Parathyroid adenoma (tissue), 2 donors: ENCODE measurements at regions not wholly inside any gene's neighbourhood (a gene's known extent, or its start where the extent isn't known, plus 50 kb on each side); places are given as distances from the start of the nearest gene placed in this dataset.
"Not testable (repeated sequence)": the region's sequence is repeated elsewhere in the genome, so short reads cannot be mapped to it uniquely, and the experiment has no call there.

Source experiments
- H2AFZ ChIP-seq: fragments of 300-600 bp; sonication (generic); one replicate; pipeline ENCODE4 v1.7.0; 2017; ENCODE audit warnings: antibody characterized with exemption, mild to moderate bottlenecking
- H3K27ac ChIP-seq: fragments of 300-600 bp; sonication (generic); one replicate; pipeline ENCODE4 v1.7.0; 2017
- H3K27me3 ChIP-seq: fragments of 300-600 bp; sonication (generic); one replicate; pipeline ENCODE4 v1.7.0; 2017; ENCODE audit warnings: low read length; ENCODE audit not compliant: control insufficient read depth, insufficient read depth
- H3K36me3 ChIP-seq: fragments of 300-600 bp; sonication (generic); one replicate; pipeline ENCODE4 v1.7.0; 2017; ENCODE audit warnings: low read length; ENCODE audit not compliant: control insufficient read depth, insufficient read depth
- H3K4me1 ChIP-seq: fragments of 300-600 bp; sonication (generic); one replicate; pipeline ENCODE4 v1.7.0; 2017; ENCODE audit warnings: control low read depth
- H3K4me2 ChIP-seq: fragments of 300-600 bp; sonication (generic); one replicate; pipeline ENCODE4 v1.7.0; 2017; ENCODE audit warnings: low read length
- H3K4me3 ChIP-seq: fragments of 300-600 bp; sonication (generic); one replicate; pipeline ENCODE4 v1.7.0; 2017; ENCODE audit warnings: low read depth, low read length
- H3K79me2 ChIP-seq: fragments of 300-600 bp; sonication (generic); one replicate; pipeline ENCODE4 v1.7.0; 2017; ENCODE audit warnings: control low read depth
- H3K9ac ChIP-seq: fragments of 300-600 bp; sonication (generic); one replicate; pipeline ENCODE4 v1.7.0; 2017; ENCODE audit warnings: mild to moderate bottlenecking
- H3K9me3 ChIP-seq: fragments of 300-600 bp; sonication (generic); one replicate; pipeline ENCODE4 v1.7.0; 2017; ENCODE audit warnings: low read length; ENCODE audit not compliant: control insufficient read depth
- TF ChIP-seq, protein P1 (sequence below): fragments of 300-600 bp; sonication (generic); IDR thresholded peaks from one replicate; pipeline ENCODE4 v1.7.0; 2017; ENCODE audit warnings: antibody characterized with exemption, mild to moderate bottlenecking
- donor health status: primary hyperparathyroidism.

DNA sequence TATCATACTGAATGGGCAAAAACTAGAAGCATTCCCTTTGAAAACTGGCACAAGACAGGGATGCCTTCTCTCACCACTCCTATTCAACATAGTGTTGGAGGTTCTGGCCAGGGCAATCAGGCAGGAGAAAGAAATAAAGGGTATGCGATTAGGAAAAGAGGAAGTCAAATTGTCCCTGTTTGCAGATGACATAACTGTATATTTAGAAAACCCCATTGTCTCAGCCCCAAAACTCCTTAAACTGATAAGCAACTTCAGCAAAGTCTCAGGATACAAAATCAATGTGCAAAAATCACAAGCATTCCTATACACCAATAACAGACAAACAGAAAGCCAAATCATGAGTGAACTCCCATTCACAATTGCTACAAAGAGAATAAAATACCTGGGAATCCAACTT is 52.5 kb upstream of the CCDC71L start:
- not testable (repeated sequence) for H3K4me1 ChIP-seq, H3K27me3 ChIP-seq, H3K9me3 ChIP-seq, H3K36me3 ChIP-seq, H3K27ac ChIP-seq, H3K79me2 ChIP-seq, H2AFZ ChIP-seq, H3K4me3 ChIP-seq, H3K4me2 ChIP-seq, H3K9ac ChIP-seq

DNA sequence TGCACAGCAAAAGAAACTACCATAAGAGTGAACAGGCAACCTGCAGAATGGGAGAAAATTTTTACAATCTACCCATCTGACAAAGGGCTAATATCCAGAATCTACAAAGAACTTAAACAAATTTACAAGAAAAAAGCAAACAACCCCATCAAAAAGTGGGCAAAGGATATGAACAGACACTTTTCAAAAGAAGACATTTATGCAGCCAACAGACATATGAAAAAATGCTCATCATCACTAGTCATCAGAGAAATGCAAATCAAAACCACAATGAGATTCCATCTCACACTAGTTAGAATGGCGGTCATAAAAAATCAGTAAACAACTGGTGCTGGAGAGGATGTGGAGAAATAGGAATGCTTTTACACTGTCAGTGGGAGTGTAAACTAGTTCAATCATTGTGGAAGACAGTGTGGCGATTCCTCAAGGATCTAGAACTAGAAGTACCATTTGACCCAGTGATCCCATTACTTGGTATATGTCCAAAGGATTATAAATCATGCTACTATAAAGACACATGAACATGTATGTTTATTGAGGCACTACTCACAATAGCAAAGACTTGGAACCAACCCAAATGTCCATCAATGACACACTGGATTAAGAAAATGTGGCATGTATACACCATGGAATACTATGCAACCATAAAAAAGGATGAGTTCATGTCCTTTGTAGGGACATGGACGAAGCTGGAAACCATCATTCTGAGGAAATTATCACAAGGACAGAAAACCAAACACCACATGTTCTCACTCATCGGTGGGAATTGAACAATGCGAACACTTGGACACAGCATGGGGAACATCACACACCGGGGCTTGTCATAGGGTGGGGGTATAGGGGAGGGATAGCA is 53.9 kb upstream of the CCDC71L start:
- H3K4me2 ChIP-seq, H3K9me3 ChIP-seq, H3K9ac ChIP-seq, H3K27me3 ChIP-seq, H3K36me3 ChIP-seq, H3K79me2 ChIP-seq, H2AFZ ChIP-seq, H3K27ac ChIP-seq, H3K4me3 ChIP-seq, H3K4me1 ChIP-seq: not testable (repeated sequence)

DNA sequence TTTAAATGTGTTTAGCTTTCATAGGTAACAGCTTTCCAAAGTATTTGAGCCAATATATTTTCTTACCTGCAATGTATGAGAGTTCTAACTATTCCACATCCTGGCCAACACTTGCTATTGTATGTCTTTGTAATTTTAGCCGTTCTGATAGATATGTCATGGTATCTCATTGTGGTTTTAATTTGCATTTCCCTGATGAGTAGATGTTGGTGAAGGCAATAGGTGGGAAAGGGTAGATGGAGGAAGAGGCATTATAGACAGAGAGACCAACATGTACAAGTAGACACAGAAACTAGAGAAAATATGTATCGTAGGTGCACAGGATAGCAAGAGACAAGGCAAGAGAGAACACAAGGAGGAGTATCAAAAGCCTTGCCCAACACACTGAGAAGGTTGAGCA is 54.8 kb upstream of the CCDC71L start:
- no peaks in the 10 kb centered on the region for H3K4me1 ChIP-seq
- H3K9ac ChIP-seq, result no peak overlapping the region
- no peaks in the 10 kb centered on the region for H3K36me3 ChIP-seq
- no peaks in the 10 kb centered on the region for H3K27me3 ChIP-seq
- no peaks in the 10 kb centered on the region for H3K9me3 ChIP-seq
- no peaks in the 10 kb centered on the region for H3K79me2 ChIP-seq
- TF ChIP-seq, protein P1, sequence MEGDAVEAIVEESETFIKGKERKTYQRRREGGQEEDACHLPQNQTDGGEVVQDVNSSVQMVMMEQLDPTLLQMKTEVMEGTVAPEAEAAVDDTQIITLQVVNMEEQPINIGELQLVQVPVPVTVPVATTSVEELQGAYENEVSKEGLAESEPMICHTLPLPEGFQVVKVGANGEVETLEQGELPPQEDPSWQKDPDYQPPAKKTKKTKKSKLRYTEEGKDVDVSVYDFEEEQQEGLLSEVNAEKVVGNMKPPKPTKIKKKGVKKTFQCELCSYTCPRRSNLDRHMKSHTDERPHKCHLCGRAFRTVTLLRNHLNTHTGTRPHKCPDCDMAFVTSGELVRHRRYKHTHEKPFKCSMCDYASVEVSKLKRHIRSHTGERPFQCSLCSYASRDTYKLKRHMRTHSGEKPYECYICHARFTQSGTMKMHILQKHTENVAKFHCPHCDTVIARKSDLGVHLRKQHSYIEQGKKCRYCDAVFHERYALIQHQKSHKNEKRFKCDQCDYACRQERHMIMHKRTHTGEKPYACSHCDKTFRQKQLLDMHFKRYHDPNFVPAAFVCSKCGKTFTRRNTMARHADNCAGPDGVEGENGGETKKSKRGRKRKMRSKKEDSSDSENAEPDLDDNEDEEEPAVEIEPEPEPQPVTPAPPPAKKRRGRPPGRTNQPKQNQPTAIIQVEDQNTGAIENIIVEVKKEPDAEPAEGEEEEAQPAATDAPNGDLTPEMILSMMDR, result no peak
- H3K4me2 ChIP-seq, result no peak overlapping the region
- no peak overlapping the region for H3K4me3 ChIP-seq
- H2AFZ ChIP-seq, result no peak overlapping the region
- no peak overlapping the region for H3K27ac ChIP-seq

DNA sequence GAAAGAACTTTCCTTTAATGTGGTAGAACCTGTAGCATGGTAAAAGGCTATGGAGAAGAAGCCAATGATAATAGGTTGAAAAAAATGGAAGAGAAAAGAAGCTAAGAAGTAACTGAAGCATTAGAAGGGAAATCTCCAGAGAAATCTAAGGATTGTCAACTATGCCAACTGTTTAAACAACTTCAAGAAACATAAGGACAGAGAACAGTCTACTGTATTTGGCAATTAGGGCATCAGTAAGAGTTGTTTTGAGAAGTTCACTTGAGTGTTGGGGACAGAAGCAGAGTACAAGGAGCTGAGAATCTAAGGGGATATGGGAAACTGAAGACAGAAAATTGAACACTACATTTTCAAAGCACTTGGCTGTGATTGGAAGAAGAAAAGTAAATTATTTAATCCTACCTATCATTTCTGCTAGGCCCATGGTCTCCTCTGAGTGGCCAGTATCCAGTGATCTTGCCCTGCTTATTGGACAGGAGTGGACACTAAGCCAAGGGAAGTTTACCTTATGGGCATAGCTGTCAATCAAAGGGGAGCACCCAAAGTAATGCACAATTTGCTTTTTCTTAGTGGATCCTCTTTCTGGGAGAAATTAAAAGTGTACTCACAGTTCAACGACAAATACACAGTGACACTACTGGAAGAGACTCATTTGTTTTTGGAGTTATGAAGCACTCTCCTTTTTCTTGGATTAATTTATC is 56.4 kb upstream of the CCDC71L start:
- TF ChIP-seq, protein P1, result no peak
- Histone ChIP-seq H3K79me2 (no peaks in the 10 kb centered on the region), H3K27ac (no peak overlapping the region), H2AFZ (no peak overlapping the region), H3K4me1 (no peaks in the 10 kb centered on the region), H3K9me3 (no peaks in the 10 kb centered on the region), H3K4me2 (no peak overlapping the region), H3K36me3 (no peaks in the 10 kb centered on the region), H3K27me3 (no peaks in the 10 kb centered on the region), H3K9ac (no peak overlapping the region), H3K4me3 (no peak overlapping the region)

DNA sequence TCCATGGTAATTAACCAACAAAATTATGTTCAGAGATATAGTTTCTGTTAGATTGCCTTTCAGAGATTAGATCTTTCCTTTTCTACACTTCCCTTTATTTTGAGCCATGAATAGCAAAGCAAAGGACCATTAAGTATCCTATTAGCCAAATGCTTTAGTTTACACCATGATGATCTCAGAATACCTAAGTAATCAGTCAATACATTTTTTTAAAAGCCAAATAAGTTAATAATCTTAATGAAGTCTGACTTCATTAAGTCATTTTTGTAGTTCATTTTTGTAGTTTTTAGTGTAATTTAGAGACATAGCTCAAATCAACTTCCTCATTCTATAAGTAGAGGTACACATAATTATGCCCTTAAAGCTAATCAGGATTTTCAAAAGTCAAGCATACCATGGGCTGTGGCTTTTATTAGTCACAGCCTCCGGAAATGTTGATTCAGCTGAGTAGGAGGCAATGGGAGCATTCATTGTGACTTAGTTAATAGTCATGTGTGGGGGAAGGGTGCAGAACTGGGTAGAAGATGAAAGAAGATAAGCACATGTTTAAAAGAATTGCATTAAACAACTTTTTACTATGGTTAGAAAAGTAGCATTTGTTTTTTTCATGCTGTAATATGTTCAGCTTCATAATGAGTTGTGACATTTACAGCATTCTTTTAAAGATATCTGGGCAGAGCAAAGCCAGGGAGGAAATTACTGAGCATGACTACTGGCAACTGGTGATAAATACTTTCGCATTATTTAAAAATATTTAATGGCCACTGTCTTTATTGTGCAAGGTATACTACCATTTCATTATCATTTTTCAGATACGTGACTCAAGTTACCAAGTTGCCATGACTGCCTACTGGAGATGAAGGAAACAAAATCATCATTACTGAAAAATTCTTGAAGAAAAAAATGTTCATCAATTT is 57.3 kb upstream of the CCDC71L start:
- Histone ChIP-seq H3K4me3 (no peak overlapping the region), H3K36me3 (no peaks in the 10 kb centered on the region), H3K27me3 (no peaks in the 10 kb centered on the region), H3K9me3 (no peaks in the 10 kb centered on the region), H3K4me2 (no peak overlapping the region), H3K27ac (no peak overlapping the region), H2AFZ (no peak overlapping the region), H3K9ac (no peak overlapping the region), H3K79me2 (no peaks in the 10 kb centered on the region), H3K4me1 (no peaks in the 10 kb centered on the region)
- TF ChIP-seq, protein P1, result no peak
